Activated B cell treated with CpG ODN at 0.5 μM for 24 hours (primary cell): ENCODE measurements at regions not wholly inside any gene's neighbourhood (a gene's known extent, or its start where the extent isn't known, plus 50 kb on each side); places are given as distances from the start of the nearest gene placed in this dataset.

Experiments
- ATAC-seq: fragments of 200-7000 bp; cut with Tn5 transposase; one replicate; pipeline ENCODE4 v1.10.0; 2021; ENCODE audit warnings: low read depth, mild to moderate bottlenecking, moderate library complexity
- CTCF ChIA-PET: fragments of 350-600 bp; sonication (Branson Sonifier 250); formaldehyde crosslinking; loops from one replicate; lab custom pipeline; 2021; ENCODE audit warnings: antibody characterized with exemption; lab: Charles Lee
- POLR2A ChIA-PET: fragments of 350-600 bp; sonication (Branson Sonifier 250); formaldehyde crosslinking; loops from one replicate; lab custom pipeline; 2021; ENCODE audit warnings: antibody characterized with exemption; lab: Charles Lee
- DNase-seq: peaks from one replicate; pipeline ENCODE4 v3.0.0; 2022
- H3K27ac Mint-ChIP-seq: one replicate; pipeline ENCODE4 v1.8.0; 2020; ENCODE audit warnings: mixed read lengths
- H3K27me3 Mint-ChIP-seq: one replicate; pipeline ENCODE4 v1.8.0; 2021; ENCODE audit warnings: mixed read lengths
- H3K36me3 Mint-ChIP-seq: one replicate; pipeline ENCODE4 v1.8.0; 2021; ENCODE audit warnings: low read depth, mixed read lengths
- H3K4me1 Mint-ChIP-seq: one replicate; pipeline ENCODE4 v1.8.0; 2021; ENCODE audit warnings: mixed read lengths
- H3K4me3 Mint-ChIP-seq: one replicate; pipeline ENCODE4 v1.8.0; 2020; ENCODE audit warnings: mild to moderate bottlenecking, mixed read lengths
- H3K9me3 Mint-ChIP-seq: one replicate; pipeline ENCODE4 v1.8.0; 2020; ENCODE audit warnings: mixed read lengths
- intact Hi-C: fragments of 100-400 bp; cut with micrococcal nuclease; formaldehyde crosslinking; loops from one replicate; pipeline ENCODE4 v1.15.1; 2024
- TF ChIP-seq, protein P1 (sequence below): fragments of 200-600 bp; IDR thresholded peaks from one replicate; pipeline ENCODE4 v1.8.0; 2022; ENCODE audit warnings: antibody characterized with exemption, mild to moderate bottlenecking

DNA sequence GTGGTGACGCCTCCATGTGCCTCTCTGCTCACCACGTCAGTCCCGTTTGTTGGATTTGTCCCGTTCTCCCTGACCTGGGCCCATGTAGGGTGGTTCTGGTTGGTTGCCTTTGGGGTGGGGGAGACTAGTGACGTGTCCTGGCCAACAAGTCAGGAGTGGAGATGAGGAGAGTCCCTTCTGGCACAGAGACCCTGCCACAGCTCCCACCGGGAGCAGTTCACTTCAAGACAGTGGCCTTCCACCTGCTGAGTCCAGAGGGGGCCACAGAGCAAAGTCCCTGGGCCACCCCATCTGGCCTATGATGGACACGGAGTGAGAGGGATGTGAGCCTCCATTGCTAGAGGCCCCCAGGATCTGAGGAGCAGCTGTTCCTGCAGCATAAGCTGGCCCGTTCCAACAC, 405.6 kb downstream of the TCERG1L start:
- intact Hi-C loops, result no loop called here
- Mint-ChIP-seq H3K4me3 (no peak overlapping the region), H3K27ac (no peak overlapping the region), H3K4me1 (no peaks in the 10 kb centered on the region), H3K9me3 (peaks cover 1% of the 10 kb centered on the region), H3K27me3 (no peaks in the 10 kb centered on the region), H3K36me3 (no peaks in the 10 kb centered on the region)
- ATAC-seq (no peak), DNase-seq (no peak)
- TF ChIP-seq, protein P1, sequence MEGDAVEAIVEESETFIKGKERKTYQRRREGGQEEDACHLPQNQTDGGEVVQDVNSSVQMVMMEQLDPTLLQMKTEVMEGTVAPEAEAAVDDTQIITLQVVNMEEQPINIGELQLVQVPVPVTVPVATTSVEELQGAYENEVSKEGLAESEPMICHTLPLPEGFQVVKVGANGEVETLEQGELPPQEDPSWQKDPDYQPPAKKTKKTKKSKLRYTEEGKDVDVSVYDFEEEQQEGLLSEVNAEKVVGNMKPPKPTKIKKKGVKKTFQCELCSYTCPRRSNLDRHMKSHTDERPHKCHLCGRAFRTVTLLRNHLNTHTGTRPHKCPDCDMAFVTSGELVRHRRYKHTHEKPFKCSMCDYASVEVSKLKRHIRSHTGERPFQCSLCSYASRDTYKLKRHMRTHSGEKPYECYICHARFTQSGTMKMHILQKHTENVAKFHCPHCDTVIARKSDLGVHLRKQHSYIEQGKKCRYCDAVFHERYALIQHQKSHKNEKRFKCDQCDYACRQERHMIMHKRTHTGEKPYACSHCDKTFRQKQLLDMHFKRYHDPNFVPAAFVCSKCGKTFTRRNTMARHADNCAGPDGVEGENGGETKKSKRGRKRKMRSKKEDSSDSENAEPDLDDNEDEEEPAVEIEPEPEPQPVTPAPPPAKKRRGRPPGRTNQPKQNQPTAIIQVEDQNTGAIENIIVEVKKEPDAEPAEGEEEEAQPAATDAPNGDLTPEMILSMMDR, result no peak
- CTCF ChIA-PET, result no interaction called here
- POLR2A ChIA-PET, result no interaction called here

DNA sequence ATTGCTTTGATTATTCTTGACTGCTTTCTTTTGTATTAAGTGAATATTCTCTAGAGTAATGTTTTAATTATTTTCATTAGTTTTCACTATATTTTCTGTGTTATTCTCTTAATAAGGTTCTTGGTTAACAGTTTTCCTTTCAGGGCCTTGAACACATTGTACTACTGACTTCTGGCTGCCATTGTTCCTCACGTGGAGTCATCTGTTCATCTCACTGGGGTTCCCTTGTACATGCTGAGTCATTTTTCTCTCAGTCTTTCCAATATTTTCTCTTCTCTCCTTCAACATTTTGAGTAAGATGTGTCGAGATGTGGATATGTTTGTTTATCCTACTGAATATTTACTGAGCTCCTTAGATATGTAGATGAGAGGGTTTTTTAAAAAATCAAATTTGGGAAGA, 400.7 kb downstream of the TCERG1L start:
- DNase-seq, result no peak
- no peak overlapping the region for H3K27ac Mint-ChIP-seq
- ChIA-PET POLR2A (no interaction called here), CTCF (no interaction called here)
- H3K4me3 Mint-ChIP-seq, result no peak overlapping the region
- TF ChIP-seq, protein P1, result no peak
- no peaks in the 10 kb centered on the region for H3K4me1 Mint-ChIP-seq
- no peaks in the 10 kb centered on the region for H3K36me3 Mint-ChIP-seq
- intact Hi-C loops, result no loop called here
- peaks cover 14% of the 10 kb centered on the region for H3K9me3 Mint-ChIP-seq
- H3K27me3 Mint-ChIP-seq, result no peaks in the 10 kb centered on the region
- no peak for ATAC-seq

DNA sequence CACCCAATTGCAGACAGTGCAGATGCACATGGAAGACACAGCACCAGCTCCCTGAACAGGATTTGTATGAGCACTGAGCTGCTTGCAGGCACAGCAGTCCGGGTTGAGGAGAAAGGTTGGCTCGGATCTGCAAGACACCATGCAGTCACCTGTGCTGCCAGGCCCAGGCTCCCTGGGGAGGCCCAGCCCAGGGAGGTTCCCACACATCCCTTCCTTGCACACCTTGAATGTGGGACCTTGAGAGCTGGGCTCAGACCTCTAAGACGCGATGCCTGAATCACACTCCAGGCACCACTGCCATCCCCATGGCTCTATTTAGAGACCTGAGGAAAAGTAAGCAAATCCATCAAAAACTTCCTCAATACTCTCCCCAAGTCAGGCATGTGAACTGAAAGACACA, 397.7 kb downstream of the TCERG1L start:
- H3K27ac Mint-ChIP-seq, result no peak overlapping the region
- TF ChIP-seq, protein P1, result no peak
- no peak overlapping the region for H3K4me3 Mint-ChIP-seq
- intact Hi-C loops, result no loop called here
- no peaks in the 10 kb centered on the region for H3K27me3 Mint-ChIP-seq
- DNase-seq (no peak), ATAC-seq (no peak)
- no peaks in the 10 kb centered on the region for H3K36me3 Mint-ChIP-seq
- H3K4me1 Mint-ChIP-seq, result no peaks in the 10 kb centered on the region
- ChIA-PET POLR2A (no interaction called here), CTCF (no interaction called here)
- H3K9me3 Mint-ChIP-seq, result peaks cover 14% of the 10 kb centered on the region

DNA sequence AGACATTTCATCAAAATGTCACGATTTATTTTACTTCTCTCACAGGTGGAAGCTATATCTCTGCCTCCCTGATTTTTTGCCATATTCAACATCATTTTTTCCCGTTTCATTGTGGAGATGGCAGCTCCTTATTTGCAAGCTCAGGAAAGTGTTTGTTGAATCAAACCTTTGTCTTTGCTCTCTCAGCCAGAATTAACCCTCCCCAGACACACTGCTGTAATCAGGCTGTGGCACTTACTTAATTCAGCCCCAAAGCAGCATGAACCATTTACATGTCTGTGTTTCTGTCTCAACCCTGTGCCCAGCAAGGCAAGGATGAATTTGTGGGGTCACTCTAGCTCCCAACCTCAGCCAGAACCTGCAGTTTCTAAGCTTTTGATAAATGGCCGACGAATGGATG, 397.2 kb downstream of the TCERG1L start:
- ChIA-PET CTCF (no interaction called here), POLR2A (no interaction called here)
- Mint-ChIP-seq H3K27ac (no peak overlapping the region), H3K4me1 (no peaks in the 10 kb centered on the region), H3K4me3 (no peak overlapping the region), H3K27me3 (no peaks in the 10 kb centered on the region), H3K9me3 (peaks cover 14% of the 10 kb centered on the region), H3K36me3 (no peaks in the 10 kb centered on the region)
- intact Hi-C loops, result no loop called here
- ATAC-seq (no peak), DNase-seq (no peak)
- TF ChIP-seq, protein P1, result no peak

DNA sequence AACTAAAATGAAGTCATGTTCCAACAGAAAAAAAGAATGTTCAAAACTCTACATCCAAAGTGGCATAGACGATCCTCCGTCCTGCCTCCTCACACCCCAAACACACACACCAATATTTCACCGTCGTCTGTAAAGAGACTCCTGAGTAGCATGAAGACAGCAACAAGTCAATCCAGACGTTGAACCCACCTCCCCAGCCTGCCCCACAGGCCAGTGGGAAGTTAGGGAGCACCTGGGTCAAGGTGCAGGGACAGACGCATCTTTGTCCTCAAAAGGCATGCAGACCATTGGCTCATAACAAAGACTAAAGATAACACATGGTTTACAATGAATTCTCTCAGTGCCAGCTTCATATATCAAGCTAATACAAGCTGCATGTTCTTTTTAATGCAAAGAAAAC, 396.5 kb downstream of the TCERG1L start:
- ATAC-seq (no peak), DNase-seq (no peak)
- ChIA-PET POLR2A (no interaction called here), CTCF (no interaction called here)
- Mint-ChIP-seq H3K27ac (no peak overlapping the region), H3K4me3 (no peak overlapping the region), H3K4me1 (no peaks in the 10 kb centered on the region), H3K27me3 (no peaks in the 10 kb centered on the region), H3K36me3 (no peaks in the 10 kb centered on the region), H3K9me3 (peaks cover 14% of the 10 kb centered on the region)
- TF ChIP-seq, protein P1, result no peak
- intact Hi-C loops, result no loop called here
